ENCODE measurements at regions not wholly inside any gene's neighbourhood (a gene's known extent, or its start where the extent isn't known, plus 50 kb on each side); places are given as distances from the start of the nearest gene placed in this dataset.

DNA sequence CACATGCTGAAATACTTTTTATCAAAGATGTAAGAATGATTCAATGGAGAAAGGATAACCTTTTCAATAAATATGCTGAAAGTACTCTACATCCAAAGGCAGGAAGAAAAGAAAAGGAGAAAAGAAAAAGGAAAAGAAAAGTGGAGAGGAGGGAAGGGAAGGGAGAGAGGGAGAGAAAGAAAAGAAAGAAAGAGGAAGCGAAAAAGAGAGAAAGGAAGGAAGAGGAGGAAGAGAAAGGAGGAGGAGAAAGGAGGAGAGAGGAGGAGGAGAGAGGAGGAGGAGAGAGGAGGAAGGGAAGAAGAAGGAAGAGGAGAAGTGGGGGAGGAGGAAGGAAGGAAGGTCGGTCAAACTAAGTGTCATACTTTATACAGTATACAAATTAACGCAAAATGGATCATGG, 297.4 kb upstream of the HSF2 start:
- Histone ChIP-seq H3K27me3 (ENCODE audit: insufficient read depth, low read length, poor library complexity, severe bottlenecking) (no peaks in the 10 kb centered on the region), H3K36me3 (ENCODE audit: insufficient read depth, low read length) (no peaks in the 10 kb centered on the region), H2AFZ (ENCODE audit: low read length) (no peak overlapping the region), H3K9me3 (ENCODE audit: insufficient read depth, low read depth, low read length) (no peaks in the 10 kb centered on the region), H3K79me2 (ENCODE audit: insufficient read depth, low read length) (no peaks in the 10 kb centered on the region), H3K4me3 (ENCODE audit: low read length, poor library complexity, severe bottlenecking) (no peak overlapping the region), H3K4me1 (ENCODE audit: insufficient read depth, low read length, poor library complexity, severe bottlenecking) (no peaks in the 10 kb centered on the region), H3K4me2 (ENCODE audit: low read depth, low read length, poor library complexity, severe bottlenecking) (no peak overlapping the region), H3K9me2 (replicated peaks; ENCODE audit: low read depth, low read length) (no peaks in the 10 kb centered on the region), H4K20me1 (ENCODE audit: insufficient read depth, low read length, poor library complexity, severe bottlenecking) (no peaks in the 10 kb centered on the region), H3K9ac (ENCODE audit: low read depth, low read length, poor library complexity, severe bottlenecking) (no peak overlapping the region), H3F3A (ENCODE audit: low read depth) (no peaks in the 10 kb centered on the region)
- TF ChIP-seq, protein P1, sequence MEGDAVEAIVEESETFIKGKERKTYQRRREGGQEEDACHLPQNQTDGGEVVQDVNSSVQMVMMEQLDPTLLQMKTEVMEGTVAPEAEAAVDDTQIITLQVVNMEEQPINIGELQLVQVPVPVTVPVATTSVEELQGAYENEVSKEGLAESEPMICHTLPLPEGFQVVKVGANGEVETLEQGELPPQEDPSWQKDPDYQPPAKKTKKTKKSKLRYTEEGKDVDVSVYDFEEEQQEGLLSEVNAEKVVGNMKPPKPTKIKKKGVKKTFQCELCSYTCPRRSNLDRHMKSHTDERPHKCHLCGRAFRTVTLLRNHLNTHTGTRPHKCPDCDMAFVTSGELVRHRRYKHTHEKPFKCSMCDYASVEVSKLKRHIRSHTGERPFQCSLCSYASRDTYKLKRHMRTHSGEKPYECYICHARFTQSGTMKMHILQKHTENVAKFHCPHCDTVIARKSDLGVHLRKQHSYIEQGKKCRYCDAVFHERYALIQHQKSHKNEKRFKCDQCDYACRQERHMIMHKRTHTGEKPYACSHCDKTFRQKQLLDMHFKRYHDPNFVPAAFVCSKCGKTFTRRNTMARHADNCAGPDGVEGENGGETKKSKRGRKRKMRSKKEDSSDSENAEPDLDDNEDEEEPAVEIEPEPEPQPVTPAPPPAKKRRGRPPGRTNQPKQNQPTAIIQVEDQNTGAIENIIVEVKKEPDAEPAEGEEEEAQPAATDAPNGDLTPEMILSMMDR (conservative IDR thresholded peaks at IDR 0.05; ENCODE audit: low read length) = no peak
- TF ChIP-seq EZH2phosphoT487 (IDR thresholded peaks at IDR 0.05; ENCODE audit: borderline replicate concordance) = no peak

DNA sequence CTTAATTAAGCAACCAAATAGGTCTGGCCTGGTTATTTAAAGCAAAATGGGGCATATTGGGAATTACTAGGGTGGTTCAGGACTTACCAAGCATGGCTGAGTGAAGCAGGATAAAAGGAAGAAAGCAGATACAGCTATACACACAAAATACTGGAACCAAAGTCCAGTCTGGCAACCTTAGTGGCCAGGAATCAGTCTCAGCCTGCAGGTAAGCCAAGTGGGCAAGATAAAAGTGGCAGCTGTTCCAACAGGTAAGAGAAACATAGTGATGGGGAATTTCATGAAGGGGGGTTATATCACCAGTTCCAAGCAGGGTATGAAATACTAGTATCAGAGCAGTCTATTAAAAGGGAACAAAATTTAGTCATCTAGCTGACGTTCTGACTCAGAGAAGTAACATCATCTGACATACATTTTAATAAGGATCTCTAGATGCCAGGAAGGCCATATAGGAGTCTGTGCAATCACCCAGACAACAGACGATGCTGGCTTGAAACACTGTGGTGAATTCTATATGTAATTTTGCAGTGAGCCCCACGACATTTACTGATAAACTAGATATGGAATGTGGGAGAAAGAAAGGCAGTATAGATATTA, 292.1 kb upstream of the HSF2 start:
- H3K9me2 ChIP-seq (replicated peaks; ENCODE audit: low read depth, low read length) = no peaks in the 10 kb centered on the region
- no peak overlapping the region for H3K4me2 ChIP-seq (ENCODE audit: low read depth, low read length, poor library complexity, severe bottlenecking)
- no peaks in the 10 kb centered on the region for H3F3A ChIP-seq (ENCODE audit: low read depth)
- no peaks in the 10 kb centered on the region for H4K20me1 ChIP-seq (ENCODE audit: insufficient read depth, low read length, poor library complexity, severe bottlenecking)
- H3K36me3 ChIP-seq (ENCODE audit: insufficient read depth, low read length) = no peaks in the 10 kb centered on the region
- TF ChIP-seq, protein P1 (conservative IDR thresholded peaks at IDR 0.05; ENCODE audit: low read length) = no peak
- TF ChIP-seq EZH2phosphoT487 (IDR thresholded peaks at IDR 0.05; ENCODE audit: borderline replicate concordance) = no peak
- H3K4me1 ChIP-seq (ENCODE audit: insufficient read depth, low read length, poor library complexity, severe bottlenecking) = no peaks in the 10 kb centered on the region
- no peaks in the 10 kb centered on the region for H3K79me2 ChIP-seq (ENCODE audit: insufficient read depth, low read length)
- no peaks in the 10 kb centered on the region for H3K27me3 ChIP-seq (ENCODE audit: insufficient read depth, low read length, poor library complexity, severe bottlenecking)
- H3K9ac ChIP-seq (ENCODE audit: low read depth, low read length, poor library complexity, severe bottlenecking) = no peak overlapping the region
- no peak overlapping the region for H3K4me3 ChIP-seq (ENCODE audit: low read length, poor library complexity, severe bottlenecking)
- no peak overlapping the region for H2AFZ ChIP-seq (ENCODE audit: low read length)
- H3K9me3 ChIP-seq (ENCODE audit: insufficient read depth, low read depth, low read length) = no peaks in the 10 kb centered on the region

DNA sequence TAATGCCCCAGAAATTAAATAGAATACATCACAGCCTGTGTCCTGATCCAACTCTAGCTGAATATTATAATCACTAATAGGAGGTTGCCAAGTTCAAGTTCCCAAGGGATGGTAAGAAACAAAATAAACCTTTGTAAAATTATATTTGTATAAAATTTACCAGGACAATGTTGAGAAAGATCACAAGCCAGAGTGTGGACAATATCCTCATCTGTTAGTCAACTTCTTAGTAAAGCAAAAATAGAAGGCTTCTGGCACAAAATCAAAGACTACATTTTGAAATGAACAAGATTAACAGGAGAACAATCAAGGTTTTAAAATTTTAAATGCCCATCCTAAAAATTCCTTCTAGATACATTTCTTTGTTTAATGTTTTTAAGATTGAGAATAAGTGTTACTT, 290.4 kb upstream of the HSF2 start:
- H3K4me1 ChIP-seq (ENCODE audit: insufficient read depth, low read length, poor library complexity, severe bottlenecking) = no peaks in the 10 kb centered on the region
- H4K20me1 ChIP-seq (ENCODE audit: insufficient read depth, low read length, poor library complexity, severe bottlenecking) = no peaks in the 10 kb centered on the region
- no peaks in the 10 kb centered on the region for H3K27me3 ChIP-seq (ENCODE audit: insufficient read depth, low read length, poor library complexity, severe bottlenecking)
- H3K9ac ChIP-seq (ENCODE audit: low read depth, low read length, poor library complexity, severe bottlenecking) = no peak overlapping the region
- no peaks in the 10 kb centered on the region for H3K9me3 ChIP-seq (ENCODE audit: insufficient read depth, low read depth, low read length)
- H2AFZ ChIP-seq (ENCODE audit: low read length) = no peak overlapping the region
- H3K9me2 ChIP-seq (replicated peaks; ENCODE audit: low read depth, low read length) = no peaks in the 10 kb centered on the region
- no peak overlapping the region for H3K4me2 ChIP-seq (ENCODE audit: low read depth, low read length, poor library complexity, severe bottlenecking)
- H3K4me3 ChIP-seq (ENCODE audit: low read length, poor library complexity, severe bottlenecking) = no peak overlapping the region
- no peaks in the 10 kb centered on the region for H3F3A ChIP-seq (ENCODE audit: low read depth)
- no peak for TF ChIP-seq EZH2phosphoT487 (IDR thresholded peaks at IDR 0.05; ENCODE audit: borderline replicate concordance)
- TF ChIP-seq, protein P1 (conservative IDR thresholded peaks at IDR 0.05; ENCODE audit: low read length) = no peak
- no peaks in the 10 kb centered on the region for H3K36me3 ChIP-seq (ENCODE audit: insufficient read depth, low read length)
- H3K79me2 ChIP-seq (ENCODE audit: insufficient read depth, low read length) = no peaks in the 10 kb centered on the region

Data from Loucy (cell line).